ENCODE measurements at regions not wholly inside any gene's neighbourhood (a gene's known extent, or its start where the extent isn't known, plus 50 kb on each side); places are given as distances from the start of the nearest gene placed in this dataset.

- no peak for DNase-seq (ENCODE audit: low read depth, low spot score)
These were observed 195.7 kb upstream of the KCNG1 start for GRCh38 chr20:51218603-51219002.

- no peak for DNase-seq (ENCODE audit: low read depth, low spot score)
These were observed 194.6 kb upstream of the KCNG1 start for GRCh38 chr20:51217347-51218045.

- no peak for DNase-seq (ENCODE audit: low read depth, low spot score)
These were observed 193.9 kb upstream of the KCNG1 start for GRCh38 chr20:51216850-51217249.

- no peak for DNase-seq (ENCODE audit: low read depth, low spot score)
These were observed 189.9 kb upstream of the KCNG1 start for GRCh38 chr20:51212816-51213215.

GRCh38 chr20:51211191-51211590, 188.3 kb upstream of the KCNG1 start:
- DNase-seq (ENCODE audit: low read depth, low spot score): no peak

- DNase-seq (ENCODE audit: low read depth, low spot score): no peak
These were observed 187.2 kb upstream of the KCNG1 start for GRCh38 chr20:51210084-51210483.

- no peak for DNase-seq (ENCODE audit: low read depth, low spot score)
These were observed 185.3 kb upstream of the KCNG1 start for GRCh38 chr20:51208162-51208561.

- DNase-seq (ENCODE audit: low read depth, low spot score): no peak
These were observed 183.2 kb upstream of the KCNG1 start for GRCh38 chr20:51206032-51206662.

- DNase-seq (ENCODE audit: low read depth, low spot score): no peak
These were observed 181.9 kb upstream of the KCNG1 start for GRCh38 chr20:51204794-51205193.

GRCh38 chr20:51204051-51204715, 181.3 kb upstream of the KCNG1 start:
- no peak for DNase-seq (ENCODE audit: low read depth, low spot score)

GRCh38 chr20:51202304-51202703, 179.4 kb upstream of the KCNG1 start:
- DNase-seq (ENCODE audit: low read depth, low spot score): no peak

- DNase-seq (ENCODE audit: low read depth, low spot score): no peak
These were observed 177.0 kb upstream of the KCNG1 start for GRCh38 chr20:51199920-51200319.

GRCh38 chr20:51198876-51199523, 176.1 kb upstream of the KCNG1 start:
- no peak for DNase-seq (ENCODE audit: low read depth, low spot score)

- DNase-seq (ENCODE audit: low read depth, low spot score): no peak
These were observed 175.3 kb upstream of the KCNG1 start for GRCh38 chr20:51198238-51198637.

- no peak for DNase-seq (ENCODE audit: low read depth, low spot score)
These were observed 174.2 kb upstream of the KCNG1 start for GRCh38 chr20:51196991-51197651.

GRCh38 chr20:51195990-51196389, 173.1 kb upstream of the KCNG1 start:
- no peak for DNase-seq (ENCODE audit: low read depth, low spot score)

- no peak for DNase-seq (ENCODE audit: low read depth, low spot score)
These were observed 172.6 kb upstream of the KCNG1 start for GRCh38 chr20:51195419-51195901.

- DNase-seq (ENCODE audit: low read depth, low spot score): no peak
These were observed 170.3 kb upstream of the KCNG1 start for GRCh38 chr20:51193066-51193772.

GRCh38 chr20:51190783-51191180, 167.9 kb upstream of the KCNG1 start:
- no peak for DNase-seq (ENCODE audit: low read depth, low spot score)

GRCh38 chr20:51189814-51190782, 167.2 kb upstream of the KCNG1 start:
- no peak for DNase-seq (ENCODE audit: low read depth, low spot score)
